GM12878 (cell line): ENCODE measurements at regions not wholly inside any gene's neighbourhood (a gene's known extent, or its start where the extent isn't known, plus 50 kb on each side); places are given as distances from the start of the nearest gene placed in this dataset.

Experiments used
- BCL3 ChIP-seq: IDR thresholded peaks from 2 replicates; pipeline ENCODE4 v1.6.1; 2011; ENCODE audit warnings: borderline replicate concordance, low read depth, mild to moderate bottlenecking, moderate library complexity, low read length; ENCODE audit not compliant: insufficient read depth, poor library complexity, severe bottlenecking
- CBX3 ChIP-seq: fragments of 200-600 bp; sonication (generic); IDR thresholded peaks from 2 replicates; pipeline ENCODE4 v1.6.1; 2016; ENCODE audit warnings: low read depth, borderline replicate concordance
- FOS ChIP-seq: IDR thresholded peaks from 3 replicates; pipeline ENCODE4 v1.6.1; 2011; ENCODE audit warnings: borderline replicate concordance; ENCODE audit not compliant: insufficient read length; ENCODE audit errors: extremely low read depth
- FOXK2 ChIP-seq: fragments of 450-650 bp; IDR thresholded peaks from 2 replicates; pipeline ENCODE4 v1.6.1; 2017; ENCODE audit warnings: mild to moderate bottlenecking, moderate library complexity
- HDAC2 ChIP-seq: fragments of 200-600 bp; sonication (generic); IDR thresholded peaks from 2 replicates; pipeline ENCODE4 v1.6.1; 2017
- HDAC6 ChIP-seq: fragments of 200-600 bp; sonication (generic); IDR thresholded peaks from one replicate; pipeline ENCODE4 v1.8.0; 2017; ENCODE audit warnings: antibody characterized with exemption; ENCODE audit not compliant: unreplicated experiment
- HSF1 ChIP-seq: fragments of 150-350 bp; IDR thresholded peaks from 2 replicates; pipeline ENCODE4 v1.6.1; 2014; ENCODE audit warnings: mild to moderate bottlenecking, low read depth, low read length
- MAX ChIP-seq: IDR thresholded peaks from 2 replicates; pipeline ENCODE4 v1.6.1; 2012; ENCODE audit warnings: low read depth, low read length, improper control_type of control experiment
- POU2F2 ChIP-seq: IDR thresholded peaks from 3 replicates; pipeline ENCODE4 v1.6.1; 2011; ENCODE audit warnings: low read depth, mild to moderate bottlenecking, low read length, borderline replicate concordance
- RFX5 ChIP-seq: IDR thresholded peaks from 2 replicates; pipeline ENCODE4 v1.6.1; 2011; ENCODE audit warnings: low read depth, low read length, improper control_type of control experiment
- USF2 ChIP-seq: IDR thresholded peaks from 2 replicates; pipeline ENCODE4 v1.6.1; 2011; ENCODE audit warnings: low read depth, low read length, improper control_type of control experiment, borderline replicate concordance
- ZNF687 ChIP-seq: fragments of 450-650 bp; IDR thresholded peaks from 2 replicates; pipeline ENCODE4 v1.6.1; 2017; ENCODE audit warnings: mild to moderate bottlenecking, moderate library complexity
- ZZZ3 ChIP-seq: IDR thresholded peaks from 2 replicates; pipeline ENCODE4 v1.6.1; 2011; ENCODE audit warnings: low read depth; ENCODE audit not compliant: control insufficient read depth, insufficient read length

- TF ChIP-seq ZNF687 (no peak), USF2 (no peak), MAX (no peak), FOXK2 (no peak), CBX3 (no peak), HDAC6 (no peak), POU2F2 (no peak), RFX5 (no peak), FOS (no peak), ZZZ3 (no peak), BCL3 (no peak), HSF1 (no peak), HDAC2 (no peak)
Measured at GRCh38 chr5:174970502-174970901, 246.1 kb downstream of the MSX2 start (continued).
